ENCODE measurements at regions not wholly inside any gene's neighbourhood (a gene's known extent, or its start where the extent isn't known, plus 50 kb on each side); places are given as distances from the start of the nearest gene placed in this dataset.
"Not testable (repeated sequence)": the region's sequence is repeated elsewhere in the genome, so short reads cannot be mapped to it uniquely, and the experiment has no call there.

GRCh38 chr2:58598171-58598570, 357.0 kb upstream of the FANCL start:
- Histone ChIP-seq H3K4me1 (no peaks in the 10 kb centered on the region), H3K27me3 (no peaks in the 10 kb centered on the region), H3K27ac (no peak overlapping the region), H3K36me3 (no peaks in the 10 kb centered on the region), H3K4me3 (no peak overlapping the region), H3K9me3 (no peaks in the 10 kb centered on the region)
- no peak for DNase-seq (ENCODE audit: low spot score in 2 of 2)
- TF ChIP-seq POLR2AphosphoS5 (IDR thresholded peaks at IDR 0.05) (no peak), POLR2A (IDR thresholded peaks at IDR 0.05) (no peak), CTCF (IDR thresholded peaks at IDR 0.05) (no peak)
- intact Hi-C loops (cut with DNase I; ENCODE audit: low total_unique reads) = no loop called here

- TF ChIP-seq POLR2AphosphoS5 (IDR thresholded peaks at IDR 0.05) = no peak
- TF ChIP-seq POLR2A (IDR thresholded peaks at IDR 0.05) = no peak
- no peak for TF ChIP-seq CTCF (IDR thresholded peaks at IDR 0.05)
Observed at GRCh38 chr2:58595714-58596113, 354.6 kb upstream of the FANCL start.

GRCh38 chr2:58594762-58595161, 353.6 kb upstream of the FANCL start:
- H3K4me1 ChIP-seq = no peaks in the 10 kb centered on the region
- H3K27ac ChIP-seq = no peak overlapping the region
- no peaks in the 10 kb centered on the region for H3K9me3 ChIP-seq
- no peak for DNase-seq (ENCODE audit: low spot score in 2 of 2)
- no peaks in the 10 kb centered on the region for H3K27me3 ChIP-seq
- intact Hi-C loops (cut with DNase I; ENCODE audit: low total_unique reads) = no loop called here
- H3K36me3 ChIP-seq = no peaks in the 10 kb centered on the region
- TF ChIP-seq CTCF (IDR thresholded peaks at IDR 0.05) = no peak
- no peak for TF ChIP-seq POLR2AphosphoS5 (IDR thresholded peaks at IDR 0.05)
- H3K4me3 ChIP-seq = no peak overlapping the region

More at GRCh38 chr2:58595714-58596113, 354.6 kb upstream of the FANCL start:
- no peak overlapping the region for H3K27ac ChIP-seq
- H3K4me1 ChIP-seq = no peaks in the 10 kb centered on the region
- H3K36me3 ChIP-seq = no peaks in the 10 kb centered on the region
- no peaks in the 10 kb centered on the region for H3K27me3 ChIP-seq
- no peak for DNase-seq (ENCODE audit: low spot score in 2 of 2)
- no peaks in the 10 kb centered on the region for H3K9me3 ChIP-seq
- intact Hi-C loops (cut with DNase I; ENCODE audit: low total_unique reads) = no loop called here
- no peak overlapping the region for H3K4me3 ChIP-seq

GRCh38 chr2:58594175-58594574, 353.1 kb upstream of the FANCL start:
- TF ChIP-seq POLR2AphosphoS5 (IDR thresholded peaks at IDR 0.05) (no peak), CTCF (IDR thresholded peaks at IDR 0.05) (no peak), POLR2A (IDR thresholded peaks at IDR 0.05) (no peak)
- no peak for DNase-seq (ENCODE audit: low spot score in 2 of 2)
- H3K27me3 ChIP-seq = no peaks in the 10 kb centered on the region
- no peak overlapping the region for H3K27ac ChIP-seq
- no peaks in the 10 kb centered on the region for H3K9me3 ChIP-seq
- H3K36me3 ChIP-seq = no peaks in the 10 kb centered on the region
- H3K4me1 ChIP-seq = no peaks in the 10 kb centered on the region
- intact Hi-C loops (cut with DNase I; ENCODE audit: low total_unique reads) = no loop called here
- no peak overlapping the region for H3K4me3 ChIP-seq

GRCh38 chr2:58586178-58586577, 345.1 kb upstream of the FANCL start:
- H3K4me3 ChIP-seq; H3K36me3 ChIP-seq; DNase-seq (ENCODE audit: low spot score in 2 of 2); H3K27ac ChIP-seq; intact Hi-C loops (cut with DNase I; ENCODE audit: low total_unique reads); H3K27me3 ChIP-seq; H3K4me1 ChIP-seq; H3K9me3 ChIP-seq: not testable (repeated sequence)

GRCh38 chr2:58585233-58585632, 344.1 kb upstream of the FANCL start:
- Histone ChIP-seq H3K27me3 (no peaks in the 10 kb centered on the region), H3K4me1 (no peaks in the 10 kb centered on the region), H3K4me3 (no peak overlapping the region), H3K27ac (no peak overlapping the region), H3K36me3 (no peaks in the 10 kb centered on the region), H3K9me3 (no peaks in the 10 kb centered on the region)
- no peak for DNase-seq (ENCODE audit: low spot score in 2 of 2)
- no peak for TF ChIP-seq POLR2AphosphoS5 (IDR thresholded peaks at IDR 0.05)
- no peak for TF ChIP-seq CTCF (IDR thresholded peaks at IDR 0.05)
- TF ChIP-seq POLR2A (IDR thresholded peaks at IDR 0.05) = no peak
- intact Hi-C loops (cut with DNase I; ENCODE audit: low total_unique reads) = no loop called here
